ENCODE measurements at regions not wholly inside any gene's neighbourhood (a gene's known extent, or its start where the extent isn't known, plus 50 kb on each side); places are given as distances from the start of the nearest gene placed in this dataset.

GRCh38 chr2:66660804-66661203, 225.9 kb downstream of the MEIS1 start:
- H3K4me1 ChIP-seq (ENCODE audit: control insufficient read depth, insufficient read depth, low read length) = 0 out of 2 replicates have a peak, but pooled peaks cover 2% of the 10 kb centered on the region
- dilution Hi-C loops (cut with HindIII; ENCODE audit: low sequenced_read_pairs, unreplicated experiment) = no loop called here
- H3K9me1 ChIP-seq (ENCODE audit: insufficient read depth, low read length) = peaks cover 6% of the 10 kb centered on the region
- H3K36me3 ChIP-seq (ENCODE audit: control insufficient read depth, insufficient read depth, low read length) = no peaks in the 10 kb centered on the region
- H3K56ac ChIP-seq (ENCODE audit: extremely low read depth, insufficient read depth, low read length) = no peak overlapping the region
- no peak overlapping the region for H3K4ac ChIP-seq (ENCODE audit: low read depth, low read length)
- DNase-seq (no peak), ATAC-seq (ENCODE audit: low read depth) (no peak)
- no peak overlapping the region for H3K27ac ChIP-seq (ENCODE audit: insufficient read depth, low read length)
- H3K4me2 ChIP-seq (ENCODE audit: low read depth, low read length) = no peak overlapping the region
- no peak overlapping the region for H2BK5ac ChIP-seq (ENCODE audit: low read depth, low read length, poor library complexity, severe bottlenecking)
- no peak overlapping the region for H4K91ac ChIP-seq (ENCODE audit: insufficient read depth, low read depth, low read length)
- H2BK120ac ChIP-seq (ENCODE audit: low read depth, low read length) = no peak overlapping the region
- H3K27me3 ChIP-seq (ENCODE audit: control insufficient read depth, insufficient read depth, low read length) = no peaks in the 10 kb centered on the region
- CTCF ChIA-PET = no interaction called here
- H4K5ac ChIP-seq (ENCODE audit: low read depth, low read length) = no peak overlapping the region
- intact Hi-C loops (cut with micrococcal nuclease) = no loop called here
- POLR2A ChIA-PET (ENCODE audit: unreplicated experiment) = no interaction called here
- H2AK5ac ChIP-seq (ENCODE audit: low read depth, low read length) = no peak overlapping the region
- no peaks in the 10 kb centered on the region for H4K20me1 ChIP-seq (ENCODE audit: insufficient read depth, low read length)
- H3K14ac ChIP-seq (replicated peaks; ENCODE audit: low read depth, low read length) = no peak overlapping the region
- TF ChIP-seq CHD1 (IDR thresholded peaks at IDR 0.05; ENCODE audit: low read depth, low read length) (no peak), RAD21 (IDR thresholded peaks at IDR 0.05; ENCODE audit: low read length) (no peak), MXI1 (IDR thresholded peaks at IDR 0.05; ENCODE audit: borderline replicate concordance, low read depth, low read length) (no peak), ELK1 (IDR thresholded peaks at IDR 0.05; ENCODE audit: borderline replicate concordance, low read depth, low read length) (no peak), CEBPB (IDR thresholded peaks at IDR 0.05; ENCODE audit: low read depth, low read length) (no peak), RCOR1 (IDR thresholded peaks at IDR 0.05; ENCODE audit: insufficient replicate concordance, low read length) (no peak), USF2 (IDR thresholded peaks at IDR 0.05; ENCODE audit: low read depth, low read length) (no peak), FOS (IDR thresholded peaks at IDR 0.05; ENCODE audit: low read depth, low read length) (no peak), CTCF (conservative IDR thresholded peaks at IDR 0.05; ENCODE audit: low read depth, low read length) (no peak), MAZ (IDR thresholded peaks at IDR 0.05; ENCODE audit: borderline replicate concordance, low read depth, low read length) (no peak), NFE2L2 (IDR thresholded peaks at IDR 0.05; ENCODE audit: low read depth, low read length) (no peak), SMC3 (IDR thresholded peaks at IDR 0.05; ENCODE audit: low read depth, low read length) (no peak), MAFK (IDR thresholded peaks at IDR 0.05; ENCODE audit: low read depth, low read length) (no peak), POLR2A (IDR thresholded peaks at IDR 0.05; ENCODE audit: low read depth, low read length) (no peak)
- no peak overlapping the region for H3K23ac ChIP-seq (ENCODE audit: low read depth, low read length)
- no peaks in the 10 kb centered on the region for H3K79me1 ChIP-seq (ENCODE audit: low read depth in 1 of 2, low read length in 2 of 2)
- no peaks in the 10 kb centered on the region for H3K9me3 ChIP-seq (ENCODE audit: control insufficient read depth, insufficient read depth, low read length)
- H2BK20ac ChIP-seq (ENCODE audit: low read depth, low read length) = no peak overlapping the region
- no peak overlapping the region for H3K18ac ChIP-seq (ENCODE audit: low read depth, low read length)
- no TSS peak for BruUV-seq (replicated peaks)
- H2AFZ ChIP-seq (replicated peaks; ENCODE audit: low read length, poor library complexity) = no peak overlapping the region
- H3K9ac ChIP-seq (ENCODE audit: low read depth, low read length) = no peak overlapping the region
- no peak overlapping the region for H3K4me3 ChIP-seq (ENCODE audit: insufficient read depth, low read depth, low read length)
- H2BK15ac ChIP-seq (ENCODE audit: low read depth, low read length) = no peak overlapping the region
- in situ Hi-C loops (cut with MboI; ENCODE audit: low sequenced_read_pairs) = no loop called here
- H4K8ac ChIP-seq (ENCODE audit: low read depth in 2 of 2, low read length in 2 of 2) = no peak overlapping the region
- no peak overlapping the region for H2AK9ac ChIP-seq (replicated peaks; ENCODE audit: low read depth, low read length, poor library complexity)

All from IMR-90 (cell line).